ENCODE measurements at regions not wholly inside any gene's neighbourhood (a gene's known extent, or its start where the extent isn't known, plus 50 kb on each side); places are given as distances from the start of the nearest gene placed in this dataset.

DNA sequence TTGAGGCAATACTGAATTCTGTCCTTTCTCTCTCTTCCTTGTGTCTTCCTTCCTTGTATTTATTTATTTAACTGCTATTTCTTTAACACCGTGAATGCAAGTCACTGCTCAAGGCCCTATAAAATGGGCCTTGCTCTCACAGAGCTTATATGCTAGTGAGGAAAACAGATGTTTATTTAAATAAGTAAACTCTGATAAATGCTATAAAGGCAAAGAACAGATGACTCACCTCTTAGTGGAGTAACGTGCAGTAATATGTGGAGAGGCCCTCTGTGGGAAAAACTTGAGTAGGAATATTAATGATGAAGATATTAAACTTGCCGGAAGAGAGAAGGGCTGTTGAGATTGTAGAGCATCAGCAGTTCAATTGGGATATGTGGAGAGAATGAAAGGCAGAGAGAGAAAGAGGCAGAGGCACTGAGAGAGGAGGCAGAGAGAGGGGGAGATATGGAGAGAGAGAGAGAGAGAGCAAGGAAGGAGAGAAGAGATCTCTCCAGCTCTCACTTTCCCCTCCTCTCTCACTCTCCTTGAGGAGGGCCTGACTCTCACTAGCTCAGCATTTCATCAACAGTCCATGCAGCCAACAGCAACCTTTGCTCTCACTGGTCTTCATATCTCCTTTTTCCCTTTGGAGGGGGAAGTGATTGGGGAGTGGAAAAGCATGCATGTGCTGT lies 322.2 kb downstream of the LMX1A start:
- TF ChIP-seq SMC3 (conservative IDR thresholded peaks at IDR 0.05; ENCODE audit: poor library complexity) (no peak), EP300 (conservative IDR thresholded peaks at IDR 0.05; ENCODE audit: poor library complexity, severe bottlenecking) (no peak), RAD21 (conservative IDR thresholded peaks at IDR 0.05) (no peak), EZH2 (IDR thresholded peaks at IDR 0.05; ENCODE audit: borderline replicate concordance, insufficient read depth, low read length, poor library complexity, severe bottlenecking) (no peak), TAF1 (IDR thresholded peaks at IDR 0.05; ENCODE audit: low read depth) (no peak)
- TF ChIP-seq, protein P1, sequence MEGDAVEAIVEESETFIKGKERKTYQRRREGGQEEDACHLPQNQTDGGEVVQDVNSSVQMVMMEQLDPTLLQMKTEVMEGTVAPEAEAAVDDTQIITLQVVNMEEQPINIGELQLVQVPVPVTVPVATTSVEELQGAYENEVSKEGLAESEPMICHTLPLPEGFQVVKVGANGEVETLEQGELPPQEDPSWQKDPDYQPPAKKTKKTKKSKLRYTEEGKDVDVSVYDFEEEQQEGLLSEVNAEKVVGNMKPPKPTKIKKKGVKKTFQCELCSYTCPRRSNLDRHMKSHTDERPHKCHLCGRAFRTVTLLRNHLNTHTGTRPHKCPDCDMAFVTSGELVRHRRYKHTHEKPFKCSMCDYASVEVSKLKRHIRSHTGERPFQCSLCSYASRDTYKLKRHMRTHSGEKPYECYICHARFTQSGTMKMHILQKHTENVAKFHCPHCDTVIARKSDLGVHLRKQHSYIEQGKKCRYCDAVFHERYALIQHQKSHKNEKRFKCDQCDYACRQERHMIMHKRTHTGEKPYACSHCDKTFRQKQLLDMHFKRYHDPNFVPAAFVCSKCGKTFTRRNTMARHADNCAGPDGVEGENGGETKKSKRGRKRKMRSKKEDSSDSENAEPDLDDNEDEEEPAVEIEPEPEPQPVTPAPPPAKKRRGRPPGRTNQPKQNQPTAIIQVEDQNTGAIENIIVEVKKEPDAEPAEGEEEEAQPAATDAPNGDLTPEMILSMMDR (IDR thresholded peaks at IDR 0.05; ENCODE audit: poor library complexity, severe bottlenecking): no peak
